GM12891 (cell line): ENCODE measurements at regions not wholly inside any gene's neighbourhood (a gene's known extent, or its start where the extent isn't known, plus 50 kb on each side); places are given as distances from the start of the nearest gene placed in this dataset.

Experiments
- POLR2AphosphoS5 ChIP-seq: IDR thresholded peaks from 2 replicates; pipeline ENCODE4 v1.6.1; 2011; ENCODE audit warnings: low read depth, low read length, control low read depth
- TAF1 ChIP-seq: IDR thresholded peaks from 2 replicates; pipeline ENCODE4 v1.6.1; 2011; ENCODE audit warnings: low read depth, low read length, control low read depth

DNA sequence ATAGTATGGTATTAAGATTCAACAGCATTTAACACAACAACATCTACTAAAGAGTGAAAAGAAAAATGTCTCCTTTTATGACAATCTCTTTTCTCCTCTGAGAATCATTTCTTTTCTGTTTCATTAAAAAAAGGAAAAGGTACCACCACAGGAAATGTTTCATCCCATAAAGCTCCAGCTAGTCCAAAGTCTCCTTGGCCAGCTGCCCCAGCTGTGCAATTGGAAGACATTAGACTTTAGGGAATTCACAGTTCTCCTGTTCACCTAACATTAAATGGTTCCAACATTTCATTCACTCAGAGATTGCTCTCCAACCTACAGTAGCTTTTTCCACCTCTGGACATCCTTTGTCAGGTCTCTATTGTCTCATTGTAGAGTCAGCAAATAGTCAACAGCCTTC lies 78.7 kb upstream of the YPEL5 start:
- TF ChIP-seq TAF1 (no peak), POLR2AphosphoS5 (no peak)
